Adrenal gland (tissue), 9 donors: ENCODE measurements at regions not wholly inside any gene's neighbourhood (a gene's known extent, or its start where the extent isn't known, plus 50 kb on each side); places are given as distances from the start of the nearest gene placed in this dataset.
"Not testable (repeated sequence)": the region's sequence is repeated elsewhere in the genome, so short reads cannot be mapped to it uniquely, and the experiment has no call there.

Source experiments
- DNase-seq, 7 donors: peaks; one replicate each; pipeline ENCODE4 v3.0.0-alpha.2; 2019 to 2020
- H3K27ac ChIP-seq, 5 donors: fragments of 200-600 bp; sonication (generic) in 4 of 5; 1 replicate in 3 of 5; 2 replicates in 2 of 5; pipeline versions ENCODE4 v1.5.1 to v1.8.0; 2016 to 2020; ENCODE audit warnings: mild to moderate bottlenecking in 1 of 5
- H3K27me3 ChIP-seq: fragments of 200-600 bp; 2 replicates; pipeline ENCODE4 v1.8.0; 2021
- H3K36me3 ChIP-seq, 2 donors: fragments of 200-600 bp; replicated peaks in 1 of 2; 1 replicate in 1 of 2; 2 replicates in 1 of 2; pipeline versions ENCODE4 v1.5.1 to v1.8.0; 2018 to 2022
- H3K4me1 ChIP-seq, 2 donors: fragments of 200-600 bp; replicated peaks in 1 of 2; 1 replicate in 1 of 2; 2 replicates in 1 of 2; pipeline versions ENCODE4 v1.5.1 to v1.8.0; 2018 to 2021
- H3K4me3 ChIP-seq, 4 donors: fragments of 200-600 bp; sonication (generic) in 3 of 4; one replicate each; pipeline ENCODE4 v1.5.1; 2016 to 2018
- H3K9me3 ChIP-seq, 3 donors: fragments of 200-600 bp; sonication (generic) in 1 of 3; replicated peaks in 1 of 3; 1 replicate in 2 of 3; 2 replicates in 1 of 3; pipeline versions ENCODE4 v1.5.1 to v1.8.0; 2016 to 2021
- POLR2A ChIP-seq, 2 donors: fragments of 450-650 bp; IDR thresholded peaks; one replicate each; pipeline ENCODE4 v1.6.1; 2017; ENCODE audit warnings: antibody characterized with exemption in 2 of 2, mild to moderate bottlenecking in 2 of 2, moderate library complexity in 1 of 2
- WGBS, 4 donors: extraction: QIAGEN DNeasy Blood & Tissue Kit in 2 of 4; methylation state at CpG; one replicate each; pipeline versions ENCODE4 v1.1.5 to v1.1.7; 2013 to 2017; 5-methylcytosine and 5-hydroxymethylcytosine counted together
- intact Hi-C, 2 donors: fragments of 100-400 bp; cut with DNase I; formaldehyde crosslinking; loops; one replicate each; pipeline versions ENCODE4 v1.14.1 to v1.15.0; 2022 to 2023
- TF ChIP-seq, protein P1 (sequence below), 6 experiments: fragments of 450-650 bp in 4 of 6; fragments of 200-600 bp in 2 of 6; sonication (generic) in 1 of 6; IDR thresholded peaks; 1 replicate in 5 of 6; 2 replicates in 1 of 6; pipeline versions ENCODE4 v1.5.1 to v1.8.0; 2016 to 2021; ENCODE audit warnings: antibody characterized with exemption in 6 of 6, mild to moderate bottlenecking in 2 of 6, moderate library complexity in 1 of 6
- donor health status: healthy with polysubstance abuse.
- donor health status: Bipolar disorder and iron deficiency.
- donor health status: DM: yes; HTN: yes; CAD: no.
- donor health status: DM: no; HTN: no; CAD: no.
- donor health status: DM: no; HTN: no; CAD: no.

DNA sequence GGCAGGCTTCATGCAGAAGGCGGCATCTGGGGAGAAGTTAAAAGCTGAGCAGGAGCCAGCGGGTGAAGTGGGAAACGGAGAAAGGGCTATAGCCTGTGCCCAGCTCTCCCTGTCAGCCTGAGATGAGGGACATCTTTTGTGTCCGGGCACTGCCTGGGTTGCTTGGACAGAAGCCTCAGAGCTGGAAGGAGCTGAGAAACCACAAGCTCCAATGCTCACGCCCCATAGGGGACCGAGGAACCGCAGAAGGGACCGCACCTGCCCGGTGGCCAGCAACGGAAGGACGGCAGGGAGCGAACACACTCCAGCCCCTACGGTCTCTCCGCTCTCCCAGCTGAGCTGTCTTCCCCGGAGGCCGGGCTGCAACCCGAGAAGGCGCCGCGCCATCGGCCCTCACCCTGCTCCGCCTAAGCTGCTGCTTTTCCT lies 175.8 kb downstream of the NPIPB11 start:
- Histone ChIP-seq H3K9me3 (no peaks in the 10 kb centered on the region), H3K27ac (no peak overlapping the region), H3K27me3 (no peaks in the 10 kb centered on the region), H3K4me1 (no peaks in the 10 kb centered on the region), H3K36me3 (no peaks in the 10 kb centered on the region), H3K4me3 (no peak overlapping the region)
- intact Hi-C loops = no loop called here
- TF ChIP-seq POLR2A (IDR thresholded peaks at IDR 0.05) = no peak
- TF ChIP-seq, protein P1, sequence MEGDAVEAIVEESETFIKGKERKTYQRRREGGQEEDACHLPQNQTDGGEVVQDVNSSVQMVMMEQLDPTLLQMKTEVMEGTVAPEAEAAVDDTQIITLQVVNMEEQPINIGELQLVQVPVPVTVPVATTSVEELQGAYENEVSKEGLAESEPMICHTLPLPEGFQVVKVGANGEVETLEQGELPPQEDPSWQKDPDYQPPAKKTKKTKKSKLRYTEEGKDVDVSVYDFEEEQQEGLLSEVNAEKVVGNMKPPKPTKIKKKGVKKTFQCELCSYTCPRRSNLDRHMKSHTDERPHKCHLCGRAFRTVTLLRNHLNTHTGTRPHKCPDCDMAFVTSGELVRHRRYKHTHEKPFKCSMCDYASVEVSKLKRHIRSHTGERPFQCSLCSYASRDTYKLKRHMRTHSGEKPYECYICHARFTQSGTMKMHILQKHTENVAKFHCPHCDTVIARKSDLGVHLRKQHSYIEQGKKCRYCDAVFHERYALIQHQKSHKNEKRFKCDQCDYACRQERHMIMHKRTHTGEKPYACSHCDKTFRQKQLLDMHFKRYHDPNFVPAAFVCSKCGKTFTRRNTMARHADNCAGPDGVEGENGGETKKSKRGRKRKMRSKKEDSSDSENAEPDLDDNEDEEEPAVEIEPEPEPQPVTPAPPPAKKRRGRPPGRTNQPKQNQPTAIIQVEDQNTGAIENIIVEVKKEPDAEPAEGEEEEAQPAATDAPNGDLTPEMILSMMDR (IDR thresholded peaks at IDR 0.05) = no peak
- 76 to 83% (median 79%) methylated on average over 16 to 22 of the region's 22 CpGs for whole genome bisulfite sequencing, 4 donors
- DNase-seq = no peak

DNA sequence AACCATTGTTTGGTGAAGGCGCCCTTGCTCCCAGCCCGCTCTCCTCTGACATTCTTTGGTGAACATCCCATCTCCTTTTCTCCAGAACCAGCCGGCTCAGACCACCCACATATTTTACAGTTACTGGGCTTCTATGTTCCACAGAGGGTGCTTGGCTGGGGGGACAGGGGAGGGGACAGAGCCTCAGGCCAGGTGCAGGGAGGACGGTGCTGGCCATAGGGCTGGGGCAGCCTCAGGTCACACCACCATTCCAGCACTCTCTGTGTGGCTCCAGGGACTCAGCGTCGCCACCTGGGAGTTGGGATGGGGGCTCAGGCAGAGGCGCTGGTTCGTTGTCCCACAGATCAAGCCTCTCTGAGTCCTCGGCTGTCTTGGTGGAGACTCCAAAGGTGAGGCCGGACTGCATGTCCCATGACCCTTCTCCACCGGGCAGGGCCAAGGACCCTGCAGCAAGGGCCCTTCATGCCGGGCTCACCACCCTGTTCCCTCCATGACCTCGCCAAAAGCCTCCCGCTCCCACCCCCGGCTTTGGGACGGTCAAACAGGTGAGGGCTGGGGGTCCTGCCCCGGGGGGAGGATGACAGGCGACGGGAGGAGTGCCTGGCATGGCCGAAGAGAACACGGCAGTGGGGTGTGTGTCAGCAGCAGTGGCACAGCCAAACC lies 176.4 kb downstream of the NPIPB11 start:
- H3K9me3 ChIP-seq, H3K27me3 ChIP-seq, H3K4me1 ChIP-seq, intact Hi-C loops, H3K36me3 ChIP-seq, H3K27ac ChIP-seq, H3K4me3 ChIP-seq: not testable (repeated sequence)
- 89 to 98% (median 93%) methylated on average over 17 to 21 of the region's 21 CpGs for WGBS, 4 donors
- DNase-seq = peak in 1 of 7 donors; percentile 46

DNA sequence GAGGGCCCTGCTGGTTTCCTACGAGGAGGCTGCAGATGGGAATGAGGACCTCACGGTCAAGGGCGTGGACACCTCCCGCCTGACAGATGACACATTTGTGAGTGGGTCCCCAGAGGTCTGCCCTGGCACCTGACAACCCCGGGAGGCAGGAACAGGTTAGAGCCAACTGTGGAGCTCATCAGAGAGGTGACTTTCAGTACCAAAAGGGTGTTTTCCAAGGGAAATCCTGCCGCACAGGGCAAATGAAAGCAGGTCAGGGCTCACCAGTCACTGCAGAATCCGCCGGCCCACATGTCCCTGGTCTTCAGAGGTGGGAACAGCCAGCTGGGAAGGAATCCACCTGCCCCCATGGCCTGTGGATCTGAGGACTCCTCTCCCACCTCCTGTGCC lies 176.9 kb downstream of the NPIPB11 start:
- H3K36me3 ChIP-seq, H3K4me3 ChIP-seq, H3K27me3 ChIP-seq, H3K27ac ChIP-seq, H3K9me3 ChIP-seq, intact Hi-C loops, H3K4me1 ChIP-seq: not testable (repeated sequence)
- peak in 1 of 7 donors; percentile 44 for DNase-seq
- 81 to 100% (median 90%) methylated on average over 1 to 8 of the region's 8 CpGs for WGBS, 4 donors

DNA sequence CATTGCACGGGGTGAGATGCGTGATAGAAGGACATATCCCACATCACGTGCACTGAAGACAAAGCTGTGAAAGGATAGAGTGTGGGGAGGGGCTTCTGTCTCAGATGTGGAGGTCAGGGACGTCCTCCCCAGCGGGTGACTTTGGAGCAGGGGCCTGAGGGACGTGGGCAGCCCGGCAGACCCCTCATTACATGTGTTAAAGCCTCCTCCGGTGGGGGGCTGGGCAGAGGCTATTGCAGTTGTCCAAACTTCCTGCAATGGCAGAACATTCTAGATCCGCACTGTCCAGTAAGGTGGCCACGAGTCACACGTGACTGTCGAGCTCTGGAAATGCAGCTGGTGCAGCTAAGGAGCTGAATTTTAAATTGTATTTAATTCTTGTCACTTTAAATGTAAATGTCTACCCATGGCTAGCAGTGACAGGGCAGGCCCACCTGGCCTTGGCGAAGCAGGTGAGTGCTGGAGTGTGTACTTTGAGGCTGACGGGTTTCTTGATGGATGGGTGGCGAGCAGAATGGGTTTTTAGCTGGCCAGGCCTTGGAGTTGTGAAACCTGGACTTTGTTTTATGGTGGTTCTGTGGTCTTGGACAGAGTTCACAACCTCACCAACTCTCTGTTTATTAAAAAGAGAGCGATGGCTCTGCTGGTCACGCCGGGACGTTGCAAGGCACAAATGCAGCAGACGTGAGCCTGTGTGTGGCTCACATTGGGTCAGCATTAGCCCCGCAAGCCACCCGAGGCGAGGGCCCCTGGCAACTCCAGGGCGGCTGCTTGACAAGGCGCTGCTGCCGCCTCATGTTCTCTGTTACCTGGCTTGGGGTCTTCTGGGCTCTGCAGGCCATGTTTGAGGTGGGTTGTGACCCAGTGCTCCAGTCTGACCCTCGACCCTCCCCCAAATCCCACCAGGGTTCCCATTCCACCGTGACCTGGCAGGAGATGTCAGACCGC lies 177.6 kb downstream of the NPIPB11 start:
- DNase-seq, H3K27me3 ChIP-seq, intact Hi-C loops, H3K27ac ChIP-seq, H3K4me3 ChIP-seq, H3K36me3 ChIP-seq, H3K9me3 ChIP-seq, H3K4me1 ChIP-seq: not testable (repeated sequence)
- WGBS, 4 donors = 82 to 94% (median 89%) methylated on average over 8 to 28 of the region's 29 CpGs

DNA sequence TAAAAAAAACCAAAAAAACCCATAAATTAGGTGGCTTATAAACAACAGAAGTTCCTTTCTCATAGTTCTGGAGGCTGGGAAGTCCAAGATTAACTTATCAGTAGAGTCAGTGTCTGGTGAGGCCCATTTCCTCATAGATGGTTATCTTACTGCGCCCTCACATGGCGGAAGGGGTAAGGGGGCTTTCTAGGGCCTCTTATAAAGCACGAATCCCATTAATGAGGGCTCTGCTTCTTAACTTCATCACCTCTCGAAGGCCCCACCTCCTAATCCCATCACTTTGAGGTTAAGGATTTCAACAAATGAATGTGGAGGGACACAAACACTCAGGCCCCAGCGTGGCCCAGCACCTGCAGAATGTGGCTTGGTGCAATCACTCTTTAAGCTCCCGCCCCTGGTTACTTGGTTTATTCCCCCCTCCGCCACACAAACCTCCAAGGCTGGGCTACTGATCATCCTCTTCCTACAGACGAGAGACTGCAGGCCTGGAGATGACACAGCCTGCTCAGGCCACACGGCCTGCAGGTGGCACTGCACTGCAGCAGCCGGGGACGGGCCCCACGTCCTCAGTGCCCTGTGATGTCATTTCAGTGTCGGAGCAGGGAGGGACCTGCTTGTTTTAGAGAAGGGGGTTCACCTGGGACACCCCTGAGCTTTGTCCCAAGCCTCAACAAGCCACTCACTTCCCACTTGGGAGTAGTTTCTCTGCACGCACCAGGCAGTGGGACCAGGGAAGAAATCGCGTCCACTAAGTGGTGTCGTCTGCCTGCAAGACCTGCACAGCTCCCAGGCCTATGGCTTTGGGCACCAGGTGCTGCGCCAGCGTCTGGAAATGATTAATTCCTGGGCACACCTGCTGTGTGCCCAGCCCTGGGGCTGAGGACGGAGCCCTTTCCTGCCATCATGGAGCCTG lies 178.5 kb downstream of the NPIPB11 start:
- H3K36me3 ChIP-seq, H3K4me3 ChIP-seq, H3K9me3 ChIP-seq, intact Hi-C loops, H3K4me1 ChIP-seq, H3K27me3 ChIP-seq, H3K27ac ChIP-seq: not testable (repeated sequence)
- 54 to 76% (median 63%) methylated on average over 6 to 18 of the region's 20 CpGs for WGBS, 4 donors
- TF ChIP-seq, protein P1 (IDR thresholded peaks at IDR 0.05) = peak in 5 of 6 experiments; percentile 35 to 75 (median 47)
- DNase-seq = peak; percentile 56 to 85 (median 63)
